GM12872 (cell line): ENCODE measurements at regions not wholly inside any gene's neighbourhood (a gene's known extent, or its start where the extent isn't known, plus 50 kb on each side); places are given as distances from the start of the nearest gene placed in this dataset.

Experiments
- CTCF ChIP-seq: IDR thresholded peaks from 3 replicates; pipeline ENCODE4 v1.5.1; 2011; ENCODE audit warnings: low read depth, mild to moderate bottlenecking, low read length, moderate library complexity; ENCODE audit not compliant: insufficient read depth

GRCh38 chr15:36239509-36239908, 339.9 kb upstream of the CDIN1 start:
- TF ChIP-seq CTCF, result no peak

- TF ChIP-seq CTCF, result no peak
Measured at GRCh38 chr15:36251450-36251849, 328.0 kb upstream of the CDIN1 start.

- no peak for TF ChIP-seq CTCF
Measured at GRCh38 chr15:36252146-36252711, 327.2 kb upstream of the CDIN1 start.

GRCh38 chr15:36254426-36254825, 325.0 kb upstream of the CDIN1 start:
- no peak for TF ChIP-seq CTCF

GRCh38 chr15:36256404-36256807, 323.0 kb upstream of the CDIN1 start:
- no peak for TF ChIP-seq CTCF

- no peak for TF ChIP-seq CTCF
Measured at GRCh38 chr15:36263666-36264065, 315.8 kb upstream of the CDIN1 start.

GRCh38 chr15:36265422-36265821, 314.0 kb upstream of the CDIN1 start:
- no peak for TF ChIP-seq CTCF
